Activated CD8-positive, alpha-beta T cell treated with anti-CD3 and anti-CD28 coated beads for 36 hours (primary cell): ENCODE measurements at regions not wholly inside any gene's neighbourhood (a gene's known extent, or its start where the extent isn't known, plus 50 kb on each side); places are given as distances from the start of the nearest gene placed in this dataset.
"Not testable (repeated sequence)": the region's sequence is repeated elsewhere in the genome, so short reads cannot be mapped to it uniquely, and the experiment has no call there.

Experiments
- ATAC-seq: fragments of 200-7000 bp; cut with Tn5 transposase; one replicate; pipeline ENCODE4 v1.10.0; 2021; ENCODE audit warnings: mild to moderate bottlenecking, moderate library complexity
- CTCF ChIA-PET: fragments of 350-600 bp; sonication (Branson Sonifier 250); formaldehyde crosslinking; loops from one replicate; lab custom pipeline; 2021; ENCODE audit warnings: antibody characterized with exemption; lab: Charles Lee
- POLR2A ChIA-PET: fragments of 350-600 bp; sonication (Branson Sonifier 250); formaldehyde crosslinking; loops from one replicate; lab custom pipeline; 2021; ENCODE audit warnings: antibody characterized with exemption; lab: Charles Lee
- DNase-seq: peaks from one replicate; pipeline ENCODE4 v3.0.0-alpha.2; 2020
- H3K27ac Mint-ChIP-seq: one replicate; pipeline ENCODE4 v1.8.0; 2021; ENCODE audit warnings: mild to moderate bottlenecking, mixed read lengths
- H3K27me3 Mint-ChIP-seq: one replicate; pipeline ENCODE4 v1.8.0; 2021; ENCODE audit warnings: mixed read lengths
- H3K36me3 Mint-ChIP-seq: one replicate; pipeline ENCODE4 v1.8.0; 2021; ENCODE audit warnings: low read depth, mixed read lengths
- H3K4me1 Mint-ChIP-seq: one replicate; pipeline ENCODE4 v1.8.0; 2021; ENCODE audit warnings: low read depth, mixed read lengths
- H3K4me3 Mint-ChIP-seq: one replicate; pipeline ENCODE4 v1.8.0; 2021; ENCODE audit warnings: mild to moderate bottlenecking, moderate library complexity, mixed read lengths
- H3K9me3 Mint-ChIP-seq: one replicate; pipeline ENCODE4 v1.8.0; 2021; ENCODE audit warnings: mixed read lengths
- CTCF ChIP-seq: fragments of 200-600 bp; IDR thresholded peaks from one replicate; pipeline ENCODE4 v1.8.0; 2022; ENCODE audit warnings: antibody characterized with exemption, mild to moderate bottlenecking
- intact Hi-C: fragments of 100-400 bp; cut with micrococcal nuclease; formaldehyde crosslinking; loops from one replicate; pipeline ENCODE4 v1.10.0; 2022

DNA sequence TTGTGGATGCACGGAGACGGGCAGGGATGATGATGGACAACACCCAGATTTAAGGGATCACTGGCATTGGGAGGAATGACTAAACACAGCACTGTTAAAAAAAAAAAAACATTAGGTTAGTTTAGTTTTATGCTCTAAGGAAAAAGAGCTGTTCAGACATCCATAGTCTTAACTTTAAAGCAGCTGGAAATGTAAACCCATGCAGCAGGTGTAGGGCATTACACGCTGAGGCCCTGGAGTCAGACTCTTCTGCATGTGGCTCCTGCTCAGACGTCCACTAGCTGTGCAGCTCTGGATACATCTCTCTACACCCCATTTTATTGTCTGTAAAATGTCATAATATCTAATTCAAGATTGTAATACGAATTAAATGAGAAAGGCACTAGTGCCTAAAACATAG is 191.8 kb upstream of the RASGRP1 start:
- Mint-ChIP-seq H3K27ac (no peak overlapping the region), H3K27me3 (peaks cover 14% of the 10 kb centered on the region), H3K4me3 (no peak overlapping the region), H3K36me3 (no peaks in the 10 kb centered on the region), H3K4me1 (no peaks in the 10 kb centered on the region), H3K9me3 (no peaks in the 10 kb centered on the region)
- ChIA-PET CTCF (no interaction called here), POLR2A (no interaction called here)
- DNase-seq (no peak), ATAC-seq (no peak)
- intact Hi-C loops = no loop called here
- TF ChIP-seq CTCF = no peak

DNA sequence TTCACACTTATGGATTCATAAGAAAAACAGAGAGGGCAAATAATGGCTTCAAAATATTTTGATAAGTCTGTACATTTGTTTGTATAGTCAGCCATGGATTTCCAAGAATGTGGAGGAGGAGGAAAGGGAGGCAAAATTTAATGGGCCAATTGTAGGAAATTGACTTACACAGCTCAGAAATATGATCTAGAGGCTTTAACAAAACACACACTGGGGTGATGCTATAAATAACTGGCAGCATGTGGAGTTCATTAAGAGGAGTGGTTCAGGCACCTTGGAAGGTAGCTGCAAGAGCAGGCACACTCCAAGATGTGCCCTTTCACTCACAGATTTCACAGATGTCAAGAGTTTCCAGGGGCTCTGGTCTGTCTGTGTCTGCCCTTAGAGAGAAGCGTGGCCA is 193.4 kb upstream of the RASGRP1 start:
- DNase-seq (no peak), ATAC-seq (no peak)
- intact Hi-C loops = no loop called here
- ChIA-PET CTCF (interaction anchor here (1.1 to 1.4 kb wide), 2 partner anchors 50 to 822 kb away, joined by 3 read pairs; partner anchors contain the start of gene THBS1), POLR2A (interaction anchor here (0.6 to 0.7 kb wide), 2 partner anchors 13 to 817 kb away, joined by 3 read pairs; no protein-coding TSS in a partner anchor)
- H3K27me3 Mint-ChIP-seq = peaks cover 12% of the 10 kb centered on the region
- H3K4me3 Mint-ChIP-seq = no peak overlapping the region
- no peak overlapping the region for H3K27ac Mint-ChIP-seq
- H3K4me1 Mint-ChIP-seq = no peaks in the 10 kb centered on the region
- no peaks in the 10 kb centered on the region for H3K36me3 Mint-ChIP-seq
- no peak for TF ChIP-seq CTCF
- no peaks in the 10 kb centered on the region for H3K9me3 Mint-ChIP-seq

DNA sequence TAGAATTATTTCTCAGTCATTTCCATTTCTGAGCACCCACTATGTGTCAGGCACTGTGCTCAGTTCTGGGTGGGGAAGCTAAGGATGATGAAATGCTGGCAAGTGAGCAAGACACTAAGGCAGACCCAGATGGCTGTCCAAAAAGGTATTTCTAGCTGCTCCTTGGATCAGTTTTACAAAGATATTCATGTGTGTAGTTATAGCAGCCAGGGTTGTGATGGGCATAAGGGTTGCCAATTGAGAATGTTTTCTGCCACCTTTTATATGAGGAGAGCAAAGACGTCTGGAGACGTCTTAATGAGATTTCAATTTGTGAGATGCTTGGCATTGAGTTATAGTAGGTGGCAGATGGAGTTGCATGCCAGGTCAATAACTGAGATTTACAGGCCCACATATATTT is 197.1 kb upstream of the RASGRP1 start:
- Mint-ChIP-seq H3K9me3 (no peaks in the 10 kb centered on the region), H3K36me3 (no peaks in the 10 kb centered on the region), H3K4me1 (no peaks in the 10 kb centered on the region), H3K27me3 (peaks cover 10% of the 10 kb centered on the region), H3K4me3 (no peak overlapping the region), H3K27ac (no peak overlapping the region)
- no peak for DNase-seq
- CTCF ChIA-PET = no interaction called here
- POLR2A ChIA-PET = no interaction called here
- intact Hi-C loops = no loop called here
- no peak for TF ChIP-seq CTCF
- no peak for ATAC-seq

DNA sequence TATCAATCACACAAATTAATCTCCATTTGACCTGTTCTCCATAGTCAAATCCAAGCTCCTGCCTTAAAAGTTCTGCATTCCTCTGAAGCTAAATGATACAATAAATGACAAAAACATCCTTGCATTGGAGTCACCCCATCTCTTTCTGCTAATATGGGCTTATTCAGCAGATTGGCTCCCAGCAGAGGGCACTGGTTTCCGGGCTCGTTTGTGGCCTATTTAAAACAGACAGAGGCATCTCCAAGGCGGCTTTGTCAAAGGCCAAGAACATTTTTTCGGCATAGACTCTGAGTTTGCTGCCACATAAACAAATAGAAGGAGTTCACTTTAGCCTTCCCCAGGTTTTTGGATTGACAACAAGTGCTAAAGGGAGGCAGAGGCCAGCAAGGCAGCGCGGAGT is 204.4 kb upstream of the RASGRP1 start:
- TF ChIP-seq CTCF = no peak
- ChIA-PET CTCF (interaction anchor here (1.3 to 2.1 kb wide), 2 partner anchors 62 to 329 kb away, joined by 3 to 6 read pairs; no protein-coding TSS in a partner anchor), POLR2A (no interaction called here)
- intact Hi-C loops = no loop called here
- Mint-ChIP-seq H3K27me3 (peaks cover 1% of the 10 kb centered on the region), H3K36me3 (no peaks in the 10 kb centered on the region), H3K4me3 (no peak overlapping the region), H3K9me3 (no peaks in the 10 kb centered on the region), H3K27ac (no peak overlapping the region), H3K4me1 (no peaks in the 10 kb centered on the region)
- ATAC-seq (no peak), DNase-seq (peak; percentile 1)

- CTCF ChIA-PET = interaction anchor here (2.1 kb wide), 1 partner anchor 329 kb away, joined by 6 read pairs; no protein-coding TSS in a partner anchor
- Mint-ChIP-seq H3K4me1 (no peaks in the 10 kb centered on the region), H3K9me3 (no peaks in the 10 kb centered on the region), H3K27me3 (peaks cover 3% of the 10 kb centered on the region), H3K4me3 (no peak overlapping the region), H3K27ac (no peak overlapping the region), H3K36me3 (no peaks in the 10 kb centered on the region)
- no peak for TF ChIP-seq CTCF
- no peak for DNase-seq
- intact Hi-C loops = no loop called here
- POLR2A ChIA-PET = no interaction called here
- no peak for ATAC-seq
Observed at GRCh38 chr15:38769492-38769891, 204.9 kb upstream of the RASGRP1 start.

DNA sequence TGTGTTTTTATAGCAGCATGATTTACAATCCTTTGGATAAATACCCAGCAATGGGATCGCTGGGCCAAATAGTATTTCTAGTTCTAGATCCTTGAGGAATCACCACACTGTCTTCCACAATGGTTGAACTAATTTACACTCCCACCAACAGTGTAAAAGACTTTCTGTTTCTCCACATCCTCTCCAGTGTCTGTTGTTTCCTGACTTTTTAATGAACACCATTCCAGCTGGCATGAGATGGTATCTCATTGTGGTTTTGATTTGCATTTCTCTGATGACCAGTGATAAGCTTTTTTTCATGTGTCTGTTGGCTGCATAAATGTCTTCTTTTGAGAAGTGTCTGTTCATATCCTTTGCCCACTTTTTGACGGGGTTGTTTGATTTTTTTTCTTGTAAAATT is 209.5 kb upstream of the RASGRP1 start:
- H3K9me3 Mint-ChIP-seq, POLR2A ChIA-PET, H3K4me3 Mint-ChIP-seq, DNase-seq, ATAC-seq, H3K36me3 Mint-ChIP-seq, intact Hi-C loops, H3K27ac Mint-ChIP-seq, H3K4me1 Mint-ChIP-seq, CTCF ChIA-PET: not testable (repeated sequence)
- peaks cover 12% of the 10 kb centered on the region for H3K27me3 Mint-ChIP-seq
